ENCODE measurements at regions not wholly inside any gene's neighbourhood (a gene's known extent, or its start where the extent isn't known, plus 50 kb on each side); places are given as distances from the start of the nearest gene placed in this dataset.

- Mint-ChIP-seq H3K4me1 (ENCODE audit: low read depth, unreplicated experiment) (peaks cover 14% of the 10 kb centered on the region), H3K9me3 (ENCODE audit: low read depth, unreplicated experiment) (no peaks in the 10 kb centered on the region), H3K27me3 (ENCODE audit: unreplicated experiment) (no peaks in the 10 kb centered on the region), H3K27ac (ENCODE audit: unreplicated experiment) (no peak overlapping the region), H3K36me3 (ENCODE audit: insufficient read depth, unreplicated experiment) (no peaks in the 10 kb centered on the region), H3K4me3 (ENCODE audit: low read depth, unreplicated experiment) (no peak overlapping the region)
- CTCF ChIA-PET, result no interaction called here
- no peak for DNase-seq
- TF ChIP-seq CTCF (IDR thresholded peaks at IDR 0.05; ENCODE audit: unreplicated experiment), result no peak
- intact Hi-C loops (cut with micrococcal nuclease; ENCODE audit: unreplicated experiment), result no loop called here
- no TSS peak for BruUV-seq (replicated peaks)
Observed at GRCh38 chr9:4935001-4935672, 49.9 kb upstream of the JAK2 start.
